NCI-H446 treated with DMSO at 0.1 percent for 48 hours (cell line): ENCODE measurements at regions not wholly inside any gene's neighbourhood (a gene's known extent, or its start where the extent isn't known, plus 50 kb on each side); places are given as distances from the start of the nearest gene placed in this dataset.
"Not testable (repeated sequence)": the region's sequence is repeated elsewhere in the genome, so short reads cannot be mapped to it uniquely, and the experiment has no call there.

ENCODE experiments used
- DNase-seq: peaks from one replicate; lab custom pipeline; 2025; lab: John Stamatoyannopoulos, UW

GRCh38 chrX:25851141-25851540, 287.0 kb upstream of the MAGEB18 start:
- no peak for DNase-seq

GRCh38 chrX:25853002-25853479, 285.1 kb upstream of the MAGEB18 start:
- no peak for DNase-seq

- DNase-seq, result no peak
Measured at GRCh38 chrX:25858273-25858880, 279.8 kb upstream of the MAGEB18 start.

GRCh38 chrX:25860322-25860721, 277.8 kb upstream of the MAGEB18 start:
- no peak for DNase-seq

GRCh38 chrX:25869761-25870160, 268.4 kb upstream of the MAGEB18 start:
- no peak for DNase-seq

- no peak for DNase-seq
Measured at GRCh38 chrX:25872786-25873185, 265.4 kb upstream of the MAGEB18 start.

- no peak for DNase-seq
Measured at GRCh38 chrX:25873196-25873595, 264.9 kb upstream of the MAGEB18 start.

GRCh38 chrX:25878806-25879205, 259.3 kb upstream of the MAGEB18 start:
- no peak for DNase-seq

GRCh38 chrX:25882503-25882902, 255.6 kb upstream of the MAGEB18 start:
- not testable (repeated sequence) for DNase-seq

GRCh38 chrX:25897758-25898157, 240.4 kb upstream of the MAGEB18 start:
- DNase-seq, result no peak

GRCh38 chrX:25905728-25906127, 232.4 kb upstream of the MAGEB18 start:
- not testable (repeated sequence) for DNase-seq

GRCh38 chrX:25925946-25926345, 212.2 kb upstream of the MAGEB18 start:
- no peak for DNase-seq

GRCh38 chrX:25928316-25928715, 209.8 kb upstream of the MAGEB18 start:
- DNase-seq, result no peak

GRCh38 chrX:25941087-25941486, 197.1 kb upstream of the MAGEB18 start:
- no peak for DNase-seq

- no peak for DNase-seq
Measured at GRCh38 chrX:25941559-25942250, 196.4 kb upstream of the MAGEB18 start.

- DNase-seq, result no peak
Measured at GRCh38 chrX:25968920-25969319, 169.2 kb upstream of the MAGEB18 start.

GRCh38 chrX:25976683-25977310, 161.3 kb upstream of the MAGEB18 start:
- DNase-seq, result no peak

- no peak for DNase-seq
Measured at GRCh38 chrX:25998687-25999086, 139.5 kb upstream of the MAGEB18 start.

- no peak for DNase-seq
Measured at GRCh38 chrX:26007462-26007861, 130.7 kb upstream of the MAGEB18 start.

GRCh38 chrX:26008042-26008441, 130.1 kb upstream of the MAGEB18 start:
- no peak for DNase-seq

- DNase-seq, result no peak
Measured at GRCh38 chrX:26008691-26009090, 129.5 kb upstream of the MAGEB18 start.

GRCh38 chrX:26019386-26019785, 118.8 kb upstream of the MAGEB18 start:
- DNase-seq, result no peak

GRCh38 chrX:26026179-26026578, 112.0 kb upstream of the MAGEB18 start:
- no peak for DNase-seq
